HCT116 (cell line): ENCODE measurements at regions not wholly inside any gene's neighbourhood (a gene's known extent, or its start where the extent isn't known, plus 50 kb on each side); places are given as distances from the start of the nearest gene placed in this dataset.

ENCODE experiments used
- ATAC-seq: fragments of 200-7000 bp; cut with Tn5 transposase; 2 replicates; pipeline ENCODE4 v1.9.1; 2020; ENCODE audit warnings: mild to moderate bottlenecking, moderate library complexity
- BruUV-seq: library from RNA; stranded (reverse); fragments of 400-500 nt; replicated peaks from 2 replicates; lab custom pipeline; 2021; lab: Mats Ljungman, UMichigan
- CTCF ChIA-PET: fragments of 300-600 bp; sonication (Branson Sonifier 250); formaldehyde crosslinking; loops from one replicate; lab custom pipeline; 2021; ENCODE audit warnings: antibody characterized with exemption; lab: Charles Lee
- POLR2A ChIA-PET: fragments of 300-600, 350-600 bp; sonication (Branson Sonifier 250); formaldehyde crosslinking; loops from one replicate; lab custom pipeline; 2021; ENCODE audit warnings: antibody characterized with exemption; lab: Charles Lee
- RAD21 ChIA-PET, 2 experiments: fragments of 300-600 bp; sonication (Branson Sonifier 250); formaldehyde crosslinking; loops; one replicate each; lab custom pipeline; 2023; ENCODE audit warnings: low total read pairs in 2 of 2; ENCODE audit not compliant: uncharacterized antibody in 2 of 2, unreplicated experiment in 2 of 2, low non-redundant PET in 1 of 2; lab: Charles Lee
- DNase-seq: peaks from one replicate; pipeline ENCODE4 v3.0.0-alpha.2; 2010; ENCODE audit warnings: low read depth, low spot score
- H2AFZ ChIP-seq: fragments of 200-600 bp; shearing (Covaris generic), sonication (generic); 2 replicates; pipeline ENCODE4 v1.6.1; 2017; ENCODE audit warnings: low read depth, mixed run types, mixed read lengths, antibody characterized with exemption, low read length; ENCODE audit not compliant: poor library complexity, severe bottlenecking
- H3K27ac ChIP-seq: 2 replicates; pipeline ENCODE4 v1.5.1; 2012; ENCODE audit warnings: low read depth, low read length
- H3K27me3 ChIP-seq: fragments of 200-600 bp; sonication (generic); 2 replicates; pipeline ENCODE4 v1.6.1; 2016; ENCODE audit warnings: mixed run types, low read length, mixed read lengths; ENCODE audit not compliant: insufficient read depth
- H3K36me3 ChIP-seq, 2 experiments: fragments of 200-500 bp in 1 of 2; fragments of 200-600 bp in 1 of 2; sonication (Bioruptor generic) in 1 of 2; sonication (generic) in 1 of 2; 2 replicates each; pipeline versions ENCODE4 v1.5.1 to v1.6.1; 2014 to 2016; ENCODE audit warnings: low read length in 2 of 2, inconsistent platforms in 1 of 2, mixed read lengths in 1 of 2, mixed run types in 1 of 2; ENCODE audit not compliant: insufficient read depth in 2 of 2, control insufficient read depth in 1 of 2
- H3K4me1 ChIP-seq, 2 experiments: fragments of 200-600 bp in 1 of 2; sonication (generic) in 1 of 2; 2 replicates each; pipeline versions ENCODE4 v1.5.1 to v1.6.1; 2012 to 2017; ENCODE audit warnings: low read length in 2 of 2, inconsistent platforms in 1 of 2, mild to moderate bottlenecking in 1 of 2, mixed read lengths in 1 of 2, mixed run types in 1 of 2, moderate library complexity in 1 of 2; ENCODE audit not compliant: insufficient read depth in 2 of 2, control insufficient read depth in 1 of 2
- H3K4me2 ChIP-seq: fragments of 200-600 bp; sonication (generic); 2 replicates; pipeline ENCODE4 v1.6.1; 2017; ENCODE audit warnings: mixed run types, low read length, mixed read lengths
- H3K4me3 ChIP-seq, 2 experiments: fragments of 200-600 bp in 1 of 2; sonication (generic) in 1 of 2; replicated peaks in 1 of 2; 2 replicates each; pipeline ENCODE4 v1.5.1; 2011 to 2016; ENCODE audit warnings: low read length in 2 of 2, control low read depth in 1 of 2, low read depth in 1 of 2, mild to moderate bottlenecking in 1 of 2, mixed read lengths in 1 of 2, mixed run types in 1 of 2
- H3K79me2 ChIP-seq: fragments of 200-600 bp; sonication (generic); 2 replicates; pipeline ENCODE4 v1.6.1; 2017; ENCODE audit warnings: mild to moderate bottlenecking, mixed run types, low read length, moderate library complexity, mixed read lengths; ENCODE audit not compliant: insufficient read depth
- H3K9ac ChIP-seq: fragments of 200-600 bp; sonication (generic); 2 replicates; pipeline ENCODE4 v1.6.1; 2016; ENCODE audit warnings: low read length, mixed read lengths
- H3K9me2 ChIP-seq: fragments of 200-600 bp; sonication (generic), shearing (Covaris generic); 2 replicates; pipeline ENCODE4 v1.6.1; 2017; ENCODE audit warnings: mixed run types, mild to moderate bottlenecking, moderate library complexity; ENCODE audit not compliant: insufficient read depth
- H3K9me3 ChIP-seq, 2 experiments: fragments of 200-500 bp in 1 of 2; fragments of 200-600 bp in 1 of 2; sonication (Bioruptor generic) in 1 of 2; sonication (generic) in 1 of 2; 2 replicates each; pipeline ENCODE4 v1.6.1; 2014 to 2017; ENCODE audit warnings: low read length in 2 of 2, mixed read lengths in 2 of 2, inconsistent platforms in 1 of 2, low read depth in 1 of 2, mild to moderate bottlenecking in 1 of 2, mixed run types in 1 of 2, moderate library complexity in 1 of 2; ENCODE audit not compliant: control insufficient read depth in 1 of 2, insufficient read depth in 1 of 2
- H4K20me1 ChIP-seq: fragments of 200-600 bp; sonication (generic), shearing (Covaris generic); 2 replicates; pipeline ENCODE4 v1.6.1; 2017; ENCODE audit warnings: mixed run types, mild to moderate bottlenecking, moderate library complexity; ENCODE audit not compliant: insufficient read depth
- CBX3 ChIP-seq: IDR thresholded peaks from 2 replicates; pipeline ENCODE4 v1.6.1; 2012; ENCODE audit warnings: low read depth
- CEBPB ChIP-seq: IDR thresholded peaks from 2 replicates; pipeline ENCODE4 v1.6.1; 2012; ENCODE audit warnings: low read depth
- CTCF ChIP-seq, 3 experiments: fragments of 200-600 bp in 1 of 3; sonication (generic) in 1 of 3; IDR thresholded peaks in 2 of 3; conservative IDR thresholded peaks in 1 of 3; 2 replicates each; pipeline ENCODE4 v1.5.1; 2012 to 2017; ENCODE audit warnings: low read depth in 2 of 3, low read length in 2 of 3, antibody characterized with exemption in 1 of 3, borderline replicate concordance in 1 of 3, control low read depth in 1 of 3, mild to moderate bottlenecking in 1 of 3, mixed read lengths in 1 of 3, mixed run types in 1 of 3, moderate library complexity in 1 of 3; ENCODE audit not compliant: insufficient read depth in 1 of 3
- EGR1 ChIP-seq: IDR thresholded peaks from 2 replicates; pipeline ENCODE4 v1.6.1; 2012; ENCODE audit warnings: low read depth
- FOSL1 ChIP-seq: IDR thresholded peaks from 2 replicates; pipeline ENCODE4 v1.6.1; 2012; ENCODE audit warnings: low read depth
- POLR2AphosphoS5 ChIP-seq: IDR thresholded peaks from 2 replicates; pipeline ENCODE4 v1.6.1; 2011; ENCODE audit warnings: mild to moderate bottlenecking, low read depth, low read length, moderate library complexity
- SIN3A ChIP-seq: IDR thresholded peaks from 2 replicates; pipeline ENCODE4 v1.6.1; 2012; ENCODE audit warnings: low read depth
- ZFX ChIP-seq: fragments of 450-650 bp; IDR thresholded peaks from 2 replicates; pipeline ENCODE4 v1.6.1; 2017
- intact Hi-C: fragments of 100-400 bp; cut with micrococcal nuclease; formaldehyde crosslinking; loops from 2 replicates; pipeline ENCODE4 v1.10.0; 2022
- TF ChIP-seq, protein P1 (sequence below): IDR thresholded peaks from 2 replicates; pipeline ENCODE4 v1.6.1; 2011; ENCODE audit warnings: mild to moderate bottlenecking, low read length, moderate library complexity; ENCODE audit not compliant: insufficient replicate concordance; ENCODE audit errors: extremely low read depth
- TF ChIP-seq, protein P2 (sequence below): IDR thresholded peaks from 2 replicates; pipeline ENCODE4 v1.6.1; 2012

DNA sequence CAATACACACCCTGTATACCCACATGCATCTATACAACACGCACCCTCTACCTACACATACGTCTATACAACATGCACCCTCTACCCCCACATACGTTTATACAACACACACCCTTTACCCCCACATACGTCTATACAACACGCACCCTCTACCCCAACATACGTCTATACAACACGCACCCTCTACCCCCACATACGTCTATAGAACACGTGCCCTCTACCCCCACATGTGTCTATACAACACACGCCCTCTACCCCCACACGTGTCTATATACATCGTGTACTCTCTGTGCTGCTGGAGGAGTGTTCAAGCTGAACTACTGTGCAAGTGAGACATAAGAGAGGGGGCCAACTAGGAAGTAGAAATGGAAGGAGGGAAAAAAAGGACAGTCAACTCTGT is 621.7 kb upstream of the HS6ST1 start:
- ChIA-PET CTCF (no interaction called here), RAD21 (no interaction called here)

GRCh38 chr2:128941751-128942150 is 623.1 kb upstream of the HS6ST1 start:
- POLR2A ChIA-PET: no interaction called here
- H2AFZ ChIP-seq: no peak overlapping the region
- no TSS peak for BruUV-seq

More for the DNA sequence above, 621.7 kb upstream of the HS6ST1 start:
- DNase-seq: no peak
- no peak for ATAC-seq
- Histone ChIP-seq H2AFZ (no peak overlapping the region), H4K20me1 (no peaks in the 10 kb centered on the region), H3K9ac (no peak overlapping the region), H3K4me1 (no peaks in the 10 kb centered on the region), H3K27me3 (no peaks in the 10 kb centered on the region), H3K36me3 (no peaks in the 10 kb centered on the region), H3K4me2 (no peak overlapping the region), H3K9me2 (no peaks in the 10 kb centered on the region), H3K27ac (no peak overlapping the region), H3K4me3 (no peak overlapping the region), H3K79me2 (no peaks in the 10 kb centered on the region), H3K9me3 (no peaks in the 10 kb centered on the region)
- BruUV-seq: no TSS peak
- POLR2A ChIA-PET: no interaction called here
- TF ChIP-seq EGR1 (no peak), CEBPB (no peak)
- TF ChIP-seq, protein P1, sequence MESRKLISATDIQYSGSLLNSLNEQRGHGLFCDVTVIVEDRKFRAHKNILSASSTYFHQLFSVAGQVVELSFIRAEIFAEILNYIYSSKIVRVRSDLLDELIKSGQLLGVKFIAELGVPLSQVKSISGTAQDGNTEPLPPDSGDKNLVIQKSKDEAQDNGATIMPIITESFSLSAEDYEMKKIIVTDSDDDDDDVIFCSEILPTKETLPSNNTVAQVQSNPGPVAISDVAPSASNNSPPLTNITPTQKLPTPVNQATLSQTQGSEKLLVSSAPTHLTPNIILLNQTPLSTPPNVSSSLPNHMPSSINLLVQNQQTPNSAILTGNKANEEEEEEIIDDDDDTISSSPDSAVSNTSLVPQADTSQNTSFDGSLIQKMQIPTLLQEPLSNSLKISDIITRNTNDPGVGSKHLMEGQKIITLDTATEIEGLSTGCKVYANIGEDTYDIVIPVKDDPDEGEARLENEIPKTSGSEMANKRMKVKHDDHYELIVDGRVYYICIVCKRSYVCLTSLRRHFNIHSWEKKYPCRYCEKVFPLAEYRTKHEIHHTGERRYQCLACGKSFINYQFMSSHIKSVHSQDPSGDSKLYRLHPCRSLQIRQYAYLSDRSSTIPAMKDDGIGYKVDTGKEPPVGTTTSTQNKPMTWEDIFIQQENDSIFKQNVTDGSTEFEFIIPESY: no peak
- intact Hi-C loops: no loop called here

More at GRCh38 chr2:128941751-128942150, 623.1 kb upstream of the HS6ST1 start:
- H3K79me2 ChIP-seq: no peaks in the 10 kb centered on the region
- no peak for DNase-seq
- H3K27me3 ChIP-seq: no peaks in the 10 kb centered on the region
- no peak overlapping the region for H3K27ac ChIP-seq
- no peak overlapping the region for H3K4me3 ChIP-seq
- no peak overlapping the region for H3K9ac ChIP-seq
- ChIA-PET RAD21 (no interaction called here), CTCF (no interaction called here)
- H3K4me2 ChIP-seq: no peak overlapping the region
- no peaks in the 10 kb centered on the region for H4K20me1 ChIP-seq
- ATAC-seq: no peak
- H3K4me1 ChIP-seq: no peaks in the 10 kb centered on the region
- no peaks in the 10 kb centered on the region for H3K9me2 ChIP-seq
- intact Hi-C loops: no loop called here
- TF ChIP-seq ZFX (no peak), FOSL1 (no peak), SIN3A (no peak), CTCF (IDR thresholded peaks at IDR 0.05 in 2 of 3, conservative IDR thresholded peaks at IDR 0.05 in 1 of 3; ENCODE audit: borderline replicate concordance in 1 of 3, insufficient read depth in 1 of 3, low read depth in 2 of 3, low read length in 2 of 3) (no peak), CBX3 (no peak), POLR2AphosphoS5 (no peak)
- TF ChIP-seq, protein P2, sequence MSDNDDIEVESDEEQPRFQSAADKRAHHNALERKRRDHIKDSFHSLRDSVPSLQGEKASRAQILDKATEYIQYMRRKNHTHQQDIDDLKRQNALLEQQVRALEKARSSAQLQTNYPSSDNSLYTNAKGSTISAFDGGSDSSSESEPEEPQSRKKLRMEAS: no peak
- no peaks in the 10 kb centered on the region for H3K36me3 ChIP-seq
- no peaks in the 10 kb centered on the region for H3K9me3 ChIP-seq
